ENCODE measurements at regions not wholly inside any gene's neighbourhood (a gene's known extent, or its start where the extent isn't known, plus 50 kb on each side); places are given as distances from the start of the nearest gene placed in this dataset.
A peak's percentile ranks its signal among the peaks of the same experiment; 100 is the strongest.

GRCh38 chr12:59929110-59929509 lies 333.3 kb downstream of the SLC16A7 start:
- DNase-seq (ENCODE audit: low spot score), result peak; percentile 55

GRCh38 chr12:59934486-59934885 lies 338.7 kb downstream of the SLC16A7 start:
- no peak for DNase-seq (ENCODE audit: low spot score)

GRCh38 chr12:59936534-59936933 lies 340.7 kb downstream of the SLC16A7 start:
- no peak for DNase-seq (ENCODE audit: low spot score)

- peak; percentile 17 for DNase-seq (ENCODE audit: low spot score)
Measured at GRCh38 chr12:59937148-59937547, 341.3 kb downstream of the SLC16A7 start.

GRCh38 chr12:59938190-59938962 lies 342.5 kb downstream of the SLC16A7 start:
- no peak for DNase-seq (ENCODE audit: low spot score)

- peak; percentile 23 for DNase-seq (ENCODE audit: low spot score)
Measured at GRCh38 chr12:59940631-59941342, 345.0 kb downstream of the SLC16A7 start.

GRCh38 chr12:59941461-59941860 lies 345.6 kb downstream of the SLC16A7 start:
- no peak for DNase-seq (ENCODE audit: low spot score)

GRCh38 chr12:59944177-59944576 lies 348.3 kb downstream of the SLC16A7 start:
- no peak for DNase-seq (ENCODE audit: low spot score)

GRCh38 chr12:59946635-59947034 lies 350.8 kb downstream of the SLC16A7 start:
- no peak for DNase-seq (ENCODE audit: low spot score)

- no peak for DNase-seq (ENCODE audit: low spot score)
Measured at GRCh38 chr12:59963546-59963945, 367.7 kb downstream of the SLC16A7 start.

GRCh38 chr12:59972905-59973304 lies 377.1 kb downstream of the SLC16A7 start:
- DNase-seq (ENCODE audit: low spot score), result peak; percentile 72

GRCh38 chr12:59973515-59973914 lies 377.7 kb downstream of the SLC16A7 start:
- DNase-seq (ENCODE audit: low spot score), result peak; percentile 57

GRCh38 chr12:59977779-59978178 lies 381.9 kb downstream of the SLC16A7 start:
- peak; percentile 38 for DNase-seq (ENCODE audit: low spot score)

- no peak for DNase-seq (ENCODE audit: low spot score)
Measured at GRCh38 chr12:59980476-59980875, 384.6 kb downstream of the SLC16A7 start.

GRCh38 chr12:59999291-59999690 lies 403.5 kb downstream of the SLC16A7 start:
- DNase-seq (ENCODE audit: low spot score), result no peak

GRCh38 chr12:60010486-60010885 lies 414.7 kb downstream of the SLC16A7 start:
- no peak for DNase-seq (ENCODE audit: low spot score)

GRCh38 chr12:60012659-60013058 lies 416.8 kb downstream of the SLC16A7 start:
- no peak for DNase-seq (ENCODE audit: low spot score)

- DNase-seq (ENCODE audit: low spot score), result peak; percentile 19
Measured at GRCh38 chr12:60014436-60014835, 418.6 kb downstream of the SLC16A7 start.

GRCh38 chr12:60020068-60020467 lies 424.2 kb downstream of the SLC16A7 start:
- no peak for DNase-seq (ENCODE audit: low spot score)

GRCh38 chr12:60021235-60021634 lies 425.4 kb downstream of the SLC16A7 start:
- DNase-seq (ENCODE audit: low spot score), result no peak

- no peak for DNase-seq (ENCODE audit: low spot score)
Measured at GRCh38 chr12:60027266-60027665, 431.4 kb downstream of the SLC16A7 start.

GRCh38 chr12:60034147-60034546 lies 438.3 kb downstream of the SLC16A7 start:
- no peak for DNase-seq (ENCODE audit: low spot score)

GRCh38 chr12:60035835-60036234 lies 440.0 kb downstream of the SLC16A7 start:
- peak; percentile 74 for DNase-seq (ENCODE audit: low spot score)

Data from kidney tubule cell (primary cell).